ENCODE measurements at regions not wholly inside any gene's neighbourhood (a gene's known extent, or its start where the extent isn't known, plus 50 kb on each side); places are given as distances from the start of the nearest gene placed in this dataset.

- TF ChIP-seq, protein P1, sequence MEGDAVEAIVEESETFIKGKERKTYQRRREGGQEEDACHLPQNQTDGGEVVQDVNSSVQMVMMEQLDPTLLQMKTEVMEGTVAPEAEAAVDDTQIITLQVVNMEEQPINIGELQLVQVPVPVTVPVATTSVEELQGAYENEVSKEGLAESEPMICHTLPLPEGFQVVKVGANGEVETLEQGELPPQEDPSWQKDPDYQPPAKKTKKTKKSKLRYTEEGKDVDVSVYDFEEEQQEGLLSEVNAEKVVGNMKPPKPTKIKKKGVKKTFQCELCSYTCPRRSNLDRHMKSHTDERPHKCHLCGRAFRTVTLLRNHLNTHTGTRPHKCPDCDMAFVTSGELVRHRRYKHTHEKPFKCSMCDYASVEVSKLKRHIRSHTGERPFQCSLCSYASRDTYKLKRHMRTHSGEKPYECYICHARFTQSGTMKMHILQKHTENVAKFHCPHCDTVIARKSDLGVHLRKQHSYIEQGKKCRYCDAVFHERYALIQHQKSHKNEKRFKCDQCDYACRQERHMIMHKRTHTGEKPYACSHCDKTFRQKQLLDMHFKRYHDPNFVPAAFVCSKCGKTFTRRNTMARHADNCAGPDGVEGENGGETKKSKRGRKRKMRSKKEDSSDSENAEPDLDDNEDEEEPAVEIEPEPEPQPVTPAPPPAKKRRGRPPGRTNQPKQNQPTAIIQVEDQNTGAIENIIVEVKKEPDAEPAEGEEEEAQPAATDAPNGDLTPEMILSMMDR (tag by site-specific recombination; IDR thresholded peaks at IDR 0.05) = no peak
- TF ChIP-seq SP2 (tag by site-specific recombination; IDR thresholded peaks at IDR 0.05) = no peak
- no peak for TF ChIP-seq ZNF274 (IDR thresholded peaks at IDR 0.05; ENCODE audit: low read length)
- TF ChIP-seq ZNF274 (tag by site-specific recombination; IDR thresholded peaks at IDR 0.05; ENCODE audit: borderline replicate concordance) = no peak
Measured at GRCh38 chr18:67363694-67364093, 152.8 kb downstream of the DSEL start.
